Mesothelial cell of epicardium (in vitro differentiated cells): ENCODE measurements at regions not wholly inside any gene's neighbourhood (a gene's known extent, or its start where the extent isn't known, plus 50 kb on each side); places are given as distances from the start of the nearest gene placed in this dataset.

Source experiments
- DNase-seq, 2 experiments: peaks; one replicate each; pipeline ENCODE4 v3.0.0; 2021; ENCODE audit warnings: low spot score in 2 of 2; ENCODE audit not compliant: unreplicated experiment in 2 of 2
- H3K27ac Mint-ChIP-seq: 2 replicates; pipeline ENCODE4 v1.8.0; 2021; ENCODE audit warnings: mixed read lengths
- H3K27me3 Mint-ChIP-seq: 2 replicates; pipeline ENCODE4 v1.8.0; 2021; ENCODE audit warnings: low read depth, mixed read lengths
- H3K36me3 Mint-ChIP-seq: 2 replicates; pipeline ENCODE4 v1.8.0; 2021; ENCODE audit warnings: mixed read lengths
- H3K4me1 Mint-ChIP-seq: 2 replicates; pipeline ENCODE4 v1.8.0; 2021; ENCODE audit warnings: mixed read lengths
- H3K4me3 Mint-ChIP-seq: 2 replicates; pipeline ENCODE4 v1.8.0; 2021; ENCODE audit warnings: mild to moderate bottlenecking, moderate library complexity, mixed read lengths
- H3K9me3 Mint-ChIP-seq: 2 replicates; pipeline ENCODE4 v1.8.0; 2021; ENCODE audit warnings: mixed read lengths
- CTCF ChIP-seq: fragments of 200-600 bp; sonication (generic); IDR thresholded peaks from one replicate; pipeline ENCODE4 v1.5.0; 2021; ENCODE audit warnings: antibody characterized with exemption; ENCODE audit not compliant: unreplicated experiment

- no peak overlapping the region for H3K4me3 Mint-ChIP-seq
- H3K27ac Mint-ChIP-seq: no peak overlapping the region
- peaks cover 2% of the 10 kb centered on the region for H3K4me1 Mint-ChIP-seq
- H3K27me3 Mint-ChIP-seq: peaks cover 33% of the 10 kb centered on the region
- no peaks in the 10 kb centered on the region for H3K36me3 Mint-ChIP-seq
- no peaks in the 10 kb centered on the region for H3K9me3 Mint-ChIP-seq
- TF ChIP-seq CTCF: peak; percentile 27
- peak; percentile 39 to 62 for DNase-seq
Measured at GRCh38 chr15:59917504-59918157, 86.5 kb upstream of the FOXB1 start.

DNA sequence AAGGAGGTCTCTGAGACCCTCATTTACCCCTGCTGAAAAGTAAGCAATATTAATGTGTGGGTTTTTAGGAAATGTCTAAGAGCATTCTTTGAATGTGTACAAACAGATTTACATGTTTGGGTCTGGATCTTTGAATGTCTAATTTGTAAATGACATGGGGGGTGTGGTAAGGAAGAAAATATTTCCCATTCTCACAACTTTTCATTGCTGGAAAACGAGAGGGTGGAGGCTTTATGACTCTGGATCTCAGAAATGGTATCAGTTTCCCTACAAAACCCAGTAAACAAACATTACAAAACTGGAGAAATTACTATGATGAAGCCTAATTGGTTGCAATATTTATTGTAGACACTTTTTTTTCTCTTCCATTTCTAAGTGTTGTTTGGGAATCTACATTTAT lies 98.1 kb upstream of the FOXB1 start:
- Mint-ChIP-seq H3K36me3 (no peaks in the 10 kb centered on the region), H3K27me3 (peaks cover 82% of the 10 kb centered on the region), H3K9me3 (no peaks in the 10 kb centered on the region), H3K27ac (no peak overlapping the region), H3K4me3 (no peak overlapping the region), H3K4me1 (no peaks in the 10 kb centered on the region)
- DNase-seq: no peak
- no peak for TF ChIP-seq CTCF

DNA sequence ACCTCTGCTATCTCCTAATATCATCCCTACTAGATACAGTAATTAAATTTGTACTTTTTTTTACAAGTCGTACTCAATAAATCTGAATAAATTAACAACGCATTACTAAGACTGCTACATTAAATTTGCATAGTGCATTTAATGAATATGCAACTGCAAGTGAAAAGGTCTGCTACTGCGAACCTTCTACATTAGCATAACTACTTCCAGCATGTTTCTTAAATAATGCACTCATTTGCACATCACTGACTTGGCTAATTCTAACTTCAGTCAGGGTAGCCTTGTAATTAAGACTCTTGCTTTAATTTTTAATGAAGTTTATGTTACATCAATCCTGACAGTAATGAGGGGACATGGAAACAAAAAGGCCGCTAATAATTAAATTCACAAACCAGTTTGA lies 98.9 kb upstream of the FOXB1 start:
- Mint-ChIP-seq H3K36me3 (no peaks in the 10 kb centered on the region), H3K27ac (no peak overlapping the region), H3K27me3 (peaks cover 85% of the 10 kb centered on the region), H3K4me3 (no peak overlapping the region), H3K9me3 (no peaks in the 10 kb centered on the region), H3K4me1 (no peaks in the 10 kb centered on the region)
- TF ChIP-seq CTCF: no peak
- DNase-seq: no peak

GRCh38 chr15:59904450-59905135 lies 99.5 kb upstream of the FOXB1 start:
- Mint-ChIP-seq H3K27me3 (peaks cover 86% of the 10 kb centered on the region), H3K27ac (no peak overlapping the region), H3K4me1 (no peaks in the 10 kb centered on the region), H3K4me3 (no peak overlapping the region), H3K9me3 (no peaks in the 10 kb centered on the region), H3K36me3 (no peaks in the 10 kb centered on the region)
- DNase-seq: no peak
- no peak for TF ChIP-seq CTCF

DNA sequence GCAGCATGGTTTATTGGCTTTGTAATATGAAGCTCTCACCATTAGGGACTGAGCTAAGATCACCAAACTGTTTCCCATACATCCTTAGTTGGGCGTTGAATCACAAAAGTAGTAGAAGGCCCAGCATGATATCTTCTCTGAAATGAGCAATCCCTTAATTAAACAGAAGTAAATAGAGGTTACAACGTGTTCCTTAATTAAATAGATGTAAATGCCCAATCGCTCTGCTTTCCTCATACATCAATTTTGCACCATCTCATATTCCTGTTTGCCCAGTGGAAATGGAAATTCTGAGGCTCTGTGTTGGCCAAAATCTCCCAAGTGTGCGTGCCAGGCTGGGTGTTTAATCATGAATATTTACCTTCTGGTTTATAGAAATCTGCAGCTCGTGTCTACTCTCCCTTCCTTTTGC lies 107.4 kb upstream of the FOXB1 start:
- no peak for DNase-seq
- Mint-ChIP-seq H3K27me3 (peaks cover 65% of the 10 kb centered on the region), H3K4me3 (no peak overlapping the region), H3K27ac (no peak overlapping the region), H3K9me3 (no peaks in the 10 kb centered on the region), H3K36me3 (no peaks in the 10 kb centered on the region), H3K4me1 (no peaks in the 10 kb centered on the region)
- TF ChIP-seq CTCF: no peak
